Suprapubic skin (tissue), 4 donors: ENCODE measurements at regions not wholly inside any gene's neighbourhood (a gene's known extent, or its start where the extent isn't known, plus 50 kb on each side); places are given as distances from the start of the nearest gene placed in this dataset.

ENCODE experiments used
- EP300 ChIP-seq: sonication (generic); formaldehyde crosslinking; IDR thresholded peaks from one replicate; pipeline ENCODE4 v1.6.1; 2017; ENCODE audit warnings: antibody characterized with exemption
- POLR2A ChIP-seq, 2 donors: fragments of 450-650 bp; IDR thresholded peaks; one replicate each; pipeline ENCODE4 v1.6.1; 2017; ENCODE audit warnings: antibody characterized with exemption in 2 of 2, mild to moderate bottlenecking in 2 of 2, moderate library complexity in 2 of 2
- POLR2AphosphoS5 ChIP-seq, 3 donors: sonication (generic); formaldehyde crosslinking; IDR thresholded peaks; one replicate each; pipeline ENCODE4 v1.6.1; 2017; ENCODE audit warnings: antibody characterized with exemption in 3 of 3
- TF ChIP-seq, protein P1 (sequence below), 2 donors: fragments of 200-600 bp in 1 of 2; fragments of 450-650 bp in 1 of 2; sonication (generic) in 1 of 2; IDR thresholded peaks; one replicate each; pipeline ENCODE4 v1.5.1; 2016 to 2019; ENCODE audit warnings: antibody characterized with exemption in 2 of 2, mild to moderate bottlenecking in 1 of 2, moderate library complexity in 1 of 2

DNA sequence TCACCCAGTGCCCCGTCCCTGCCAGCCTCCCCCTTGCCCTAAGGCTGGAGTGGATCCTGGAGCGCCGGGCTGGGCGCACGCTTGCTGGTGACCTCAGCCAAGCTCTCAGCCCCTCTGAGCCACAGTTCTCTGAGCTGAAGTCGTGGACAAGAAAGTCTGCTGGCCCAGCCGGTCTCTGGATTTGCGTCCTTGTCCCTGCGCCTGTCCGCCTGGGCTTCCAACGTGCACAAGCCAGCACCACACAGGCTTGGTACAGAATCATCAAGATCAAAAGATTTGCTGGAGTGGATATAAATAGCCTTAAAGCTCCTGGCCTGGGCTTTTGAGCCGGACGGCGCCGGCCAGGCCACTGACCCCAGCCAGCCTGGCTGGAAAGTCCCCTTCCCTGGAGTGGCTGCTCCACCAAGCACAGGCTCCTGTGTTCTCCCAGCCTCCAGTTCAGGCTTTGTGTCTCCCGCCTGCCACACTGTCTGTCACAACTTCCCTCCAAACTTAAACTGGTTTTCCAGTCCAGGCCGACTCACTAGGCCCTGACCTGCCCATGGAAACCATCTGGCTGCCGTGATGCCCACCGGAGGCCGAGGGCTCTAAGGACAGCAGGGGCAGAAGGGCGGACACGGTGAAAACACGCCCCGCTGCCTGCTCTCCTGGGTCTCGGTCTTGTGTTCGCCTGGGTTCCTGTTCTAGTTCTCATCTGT is 156.2 kb downstream of the NUP210 start:
- TF ChIP-seq, protein P1, sequence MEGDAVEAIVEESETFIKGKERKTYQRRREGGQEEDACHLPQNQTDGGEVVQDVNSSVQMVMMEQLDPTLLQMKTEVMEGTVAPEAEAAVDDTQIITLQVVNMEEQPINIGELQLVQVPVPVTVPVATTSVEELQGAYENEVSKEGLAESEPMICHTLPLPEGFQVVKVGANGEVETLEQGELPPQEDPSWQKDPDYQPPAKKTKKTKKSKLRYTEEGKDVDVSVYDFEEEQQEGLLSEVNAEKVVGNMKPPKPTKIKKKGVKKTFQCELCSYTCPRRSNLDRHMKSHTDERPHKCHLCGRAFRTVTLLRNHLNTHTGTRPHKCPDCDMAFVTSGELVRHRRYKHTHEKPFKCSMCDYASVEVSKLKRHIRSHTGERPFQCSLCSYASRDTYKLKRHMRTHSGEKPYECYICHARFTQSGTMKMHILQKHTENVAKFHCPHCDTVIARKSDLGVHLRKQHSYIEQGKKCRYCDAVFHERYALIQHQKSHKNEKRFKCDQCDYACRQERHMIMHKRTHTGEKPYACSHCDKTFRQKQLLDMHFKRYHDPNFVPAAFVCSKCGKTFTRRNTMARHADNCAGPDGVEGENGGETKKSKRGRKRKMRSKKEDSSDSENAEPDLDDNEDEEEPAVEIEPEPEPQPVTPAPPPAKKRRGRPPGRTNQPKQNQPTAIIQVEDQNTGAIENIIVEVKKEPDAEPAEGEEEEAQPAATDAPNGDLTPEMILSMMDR (IDR thresholded peaks at IDR 0.05) = no peak
- TF ChIP-seq POLR2A (IDR thresholded peaks at IDR 0.05) (no peak), EP300 (no peak), POLR2AphosphoS5 (IDR thresholded peaks at IDR 0.05) (no peak)
